HG03103 (cell line): ENCODE measurements at regions not wholly inside any gene's neighbourhood (a gene's known extent, or its start where the extent isn't known, plus 50 kb on each side); places are given as distances from the start of the nearest gene placed in this dataset.
"Not testable (repeated sequence)": the region's sequence is repeated elsewhere in the genome, so short reads cannot be mapped to it uniquely, and the experiment has no call there.

Experiments
- ATAC-seq: cut with Tn5 transposase; IDR thresholded peaks from one replicate; pipeline ENCODE4 v1.9.1; 2021; ENCODE audit warnings: low read depth; ENCODE audit not compliant: unreplicated experiment

GRCh38 chr9:42239445-42240260 lies 56.2 kb downstream of the SPATA31A6 start:
- ATAC-seq: not testable (repeated sequence)

GRCh38 chr9:42240261-42240579 lies 56.8 kb downstream of the SPATA31A6 start:
- ATAC-seq: not testable (repeated sequence)

- not testable (repeated sequence) for ATAC-seq
Measured at GRCh38 chr9:42243211-42243610, 59.8 kb downstream of the SPATA31A6 start.

- ATAC-seq: not testable (repeated sequence)
Measured at GRCh38 chr9:42243822-42244221, 60.4 kb downstream of the SPATA31A6 start.

- not testable (repeated sequence) for ATAC-seq
Measured at GRCh38 chr9:42268729-42269128, 85.3 kb downstream of the SPATA31A6 start.

GRCh38 chr9:42269171-42269570 lies 85.7 kb downstream of the SPATA31A6 start:
- not testable (repeated sequence) for ATAC-seq

GRCh38 chr9:42273191-42273590 lies 89.7 kb downstream of the SPATA31A6 start:
- ATAC-seq: not testable (repeated sequence)

- no peak for ATAC-seq
Measured at GRCh38 chr9:42275141-42275540, 91.7 kb downstream of the SPATA31A6 start.

GRCh38 chr9:42282531-42283178 lies 99.2 kb downstream of the SPATA31A6 start:
- not testable (repeated sequence) for ATAC-seq

GRCh38 chr9:42283179-42283543 lies 99.7 kb downstream of the SPATA31A6 start:
- ATAC-seq: not testable (repeated sequence)

- not testable (repeated sequence) for ATAC-seq
Measured at GRCh38 chr9:42286145-42286845, 102.8 kb downstream of the SPATA31A6 start.

GRCh38 chr9:42288002-42288864 lies 104.8 kb downstream of the SPATA31A6 start:
- ATAC-seq: not testable (repeated sequence)

GRCh38 chr9:42288865-42289229 lies 105.4 kb downstream of the SPATA31A6 start:
- not testable (repeated sequence) for ATAC-seq

GRCh38 chr9:42300124-42300523 lies 116.7 kb downstream of the SPATA31A6 start:
- ATAC-seq: not testable (repeated sequence)

GRCh38 chr9:42306625-42307024 lies 123.2 kb downstream of the SPATA31A6 start:
- not testable (repeated sequence) for ATAC-seq

- not testable (repeated sequence) for ATAC-seq
Measured at GRCh38 chr9:42307449-42307848, 124.0 kb downstream of the SPATA31A6 start.

GRCh38 chr9:42310972-42311371 lies 127.5 kb downstream of the SPATA31A6 start:
- ATAC-seq: not testable (repeated sequence)

- ATAC-seq: not testable (repeated sequence)
Measured at GRCh38 chr9:42316026-42316425, 132.6 kb downstream of the SPATA31A6 start.

- not testable (repeated sequence) for ATAC-seq
Measured at GRCh38 chr9:42317677-42318076, 134.2 kb downstream of the SPATA31A6 start.

GRCh38 chr9:42323084-42323809 lies 139.8 kb downstream of the SPATA31A6 start:
- not testable (repeated sequence) for ATAC-seq
